ENCODE measurements at regions not wholly inside any gene's neighbourhood (a gene's known extent, or its start where the extent isn't known, plus 50 kb on each side); places are given as distances from the start of the nearest gene placed in this dataset.

- no peak for TF ChIP-seq EP300 (IDR thresholded peaks at IDR 0.05)
- TF ChIP-seq POLR2AphosphoS5 (IDR thresholded peaks at IDR 0.05): no peak
- TF ChIP-seq, protein P1, sequence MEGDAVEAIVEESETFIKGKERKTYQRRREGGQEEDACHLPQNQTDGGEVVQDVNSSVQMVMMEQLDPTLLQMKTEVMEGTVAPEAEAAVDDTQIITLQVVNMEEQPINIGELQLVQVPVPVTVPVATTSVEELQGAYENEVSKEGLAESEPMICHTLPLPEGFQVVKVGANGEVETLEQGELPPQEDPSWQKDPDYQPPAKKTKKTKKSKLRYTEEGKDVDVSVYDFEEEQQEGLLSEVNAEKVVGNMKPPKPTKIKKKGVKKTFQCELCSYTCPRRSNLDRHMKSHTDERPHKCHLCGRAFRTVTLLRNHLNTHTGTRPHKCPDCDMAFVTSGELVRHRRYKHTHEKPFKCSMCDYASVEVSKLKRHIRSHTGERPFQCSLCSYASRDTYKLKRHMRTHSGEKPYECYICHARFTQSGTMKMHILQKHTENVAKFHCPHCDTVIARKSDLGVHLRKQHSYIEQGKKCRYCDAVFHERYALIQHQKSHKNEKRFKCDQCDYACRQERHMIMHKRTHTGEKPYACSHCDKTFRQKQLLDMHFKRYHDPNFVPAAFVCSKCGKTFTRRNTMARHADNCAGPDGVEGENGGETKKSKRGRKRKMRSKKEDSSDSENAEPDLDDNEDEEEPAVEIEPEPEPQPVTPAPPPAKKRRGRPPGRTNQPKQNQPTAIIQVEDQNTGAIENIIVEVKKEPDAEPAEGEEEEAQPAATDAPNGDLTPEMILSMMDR (IDR thresholded peaks at IDR 0.05): no peak
Observed at GRCh38 chr21:38186661-38187270, 70.0 kb upstream of the KCNJ15 start.

Measured in stomach (tissue), 4 donors.